K562 (cell line): ENCODE measurements at regions not wholly inside any gene's neighbourhood (a gene's known extent, or its start where the extent isn't known, plus 50 kb on each side); places are given as distances from the start of the nearest gene placed in this dataset.

Experiments
- NCOA4 ChIP-seq: fragments of 450-650 bp; IDR thresholded peaks from 2 replicates; pipeline ENCODE4 v1.6.1; 2018; ENCODE audit warnings: mild to moderate bottlenecking; ENCODE audit not compliant: partially characterized antibody
- NR2F6 ChIP-seq: fragments of 450-650 bp; formaldehyde crosslinking; IDR thresholded peaks from 2 replicates; pipeline ENCODE4 v1.4.0; 2020; ENCODE audit warnings: mild to moderate bottlenecking
- ZNF217 ChIP-seq: sonication (generic); formaldehyde crosslinking; IDR thresholded peaks from 2 replicates; pipeline ENCODE4 v1.8.0; 2022; ENCODE audit warnings: mild to moderate bottlenecking, missing genetic modification reagents
- TF ChIP-seq, protein P1 (sequence below), 2 experiments: fragments of 450-650 bp; IDR thresholded peaks; 2 replicates each; pipeline ENCODE4 v1.6.1; 2016; ENCODE audit warnings: mild to moderate bottlenecking in 2 of 2, borderline replicate concordance in 1 of 2, low read depth in 1 of 2, moderate library complexity in 1 of 2
- TF ChIP-seq, protein P2 (sequence below), 2 experiments: fragments of 450-650 bp; IDR thresholded peaks; 2 replicates each; pipeline ENCODE4 v1.6.1; 2016

DNA sequence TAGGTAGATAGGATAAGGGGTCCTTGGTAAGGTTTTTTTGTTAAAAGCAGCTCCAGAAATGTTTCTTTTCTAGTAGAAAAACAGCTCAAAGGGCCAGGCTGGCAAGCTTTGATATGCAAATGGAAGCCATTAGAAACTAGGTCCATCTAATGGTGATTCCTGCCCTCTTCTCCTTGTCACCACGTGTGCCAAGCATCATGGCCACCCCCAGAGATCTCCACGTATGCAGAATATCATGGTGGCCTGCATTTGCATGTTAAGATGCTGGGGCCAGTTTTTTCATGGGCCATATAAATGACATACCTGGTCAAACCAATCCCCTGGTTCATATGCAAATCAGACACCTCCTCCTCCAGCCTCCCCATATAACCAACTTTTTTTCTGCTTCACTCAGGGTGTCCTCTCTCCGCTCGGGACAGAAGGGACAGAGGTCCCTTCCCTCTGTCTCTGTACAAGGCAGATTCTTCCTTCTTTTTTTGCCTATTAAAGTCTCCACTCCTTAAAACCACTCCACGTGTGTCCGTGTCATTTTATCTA, 1335.9 kb downstream of the UQCRFS1 start (continued):
- TF ChIP-seq, protein P1, sequence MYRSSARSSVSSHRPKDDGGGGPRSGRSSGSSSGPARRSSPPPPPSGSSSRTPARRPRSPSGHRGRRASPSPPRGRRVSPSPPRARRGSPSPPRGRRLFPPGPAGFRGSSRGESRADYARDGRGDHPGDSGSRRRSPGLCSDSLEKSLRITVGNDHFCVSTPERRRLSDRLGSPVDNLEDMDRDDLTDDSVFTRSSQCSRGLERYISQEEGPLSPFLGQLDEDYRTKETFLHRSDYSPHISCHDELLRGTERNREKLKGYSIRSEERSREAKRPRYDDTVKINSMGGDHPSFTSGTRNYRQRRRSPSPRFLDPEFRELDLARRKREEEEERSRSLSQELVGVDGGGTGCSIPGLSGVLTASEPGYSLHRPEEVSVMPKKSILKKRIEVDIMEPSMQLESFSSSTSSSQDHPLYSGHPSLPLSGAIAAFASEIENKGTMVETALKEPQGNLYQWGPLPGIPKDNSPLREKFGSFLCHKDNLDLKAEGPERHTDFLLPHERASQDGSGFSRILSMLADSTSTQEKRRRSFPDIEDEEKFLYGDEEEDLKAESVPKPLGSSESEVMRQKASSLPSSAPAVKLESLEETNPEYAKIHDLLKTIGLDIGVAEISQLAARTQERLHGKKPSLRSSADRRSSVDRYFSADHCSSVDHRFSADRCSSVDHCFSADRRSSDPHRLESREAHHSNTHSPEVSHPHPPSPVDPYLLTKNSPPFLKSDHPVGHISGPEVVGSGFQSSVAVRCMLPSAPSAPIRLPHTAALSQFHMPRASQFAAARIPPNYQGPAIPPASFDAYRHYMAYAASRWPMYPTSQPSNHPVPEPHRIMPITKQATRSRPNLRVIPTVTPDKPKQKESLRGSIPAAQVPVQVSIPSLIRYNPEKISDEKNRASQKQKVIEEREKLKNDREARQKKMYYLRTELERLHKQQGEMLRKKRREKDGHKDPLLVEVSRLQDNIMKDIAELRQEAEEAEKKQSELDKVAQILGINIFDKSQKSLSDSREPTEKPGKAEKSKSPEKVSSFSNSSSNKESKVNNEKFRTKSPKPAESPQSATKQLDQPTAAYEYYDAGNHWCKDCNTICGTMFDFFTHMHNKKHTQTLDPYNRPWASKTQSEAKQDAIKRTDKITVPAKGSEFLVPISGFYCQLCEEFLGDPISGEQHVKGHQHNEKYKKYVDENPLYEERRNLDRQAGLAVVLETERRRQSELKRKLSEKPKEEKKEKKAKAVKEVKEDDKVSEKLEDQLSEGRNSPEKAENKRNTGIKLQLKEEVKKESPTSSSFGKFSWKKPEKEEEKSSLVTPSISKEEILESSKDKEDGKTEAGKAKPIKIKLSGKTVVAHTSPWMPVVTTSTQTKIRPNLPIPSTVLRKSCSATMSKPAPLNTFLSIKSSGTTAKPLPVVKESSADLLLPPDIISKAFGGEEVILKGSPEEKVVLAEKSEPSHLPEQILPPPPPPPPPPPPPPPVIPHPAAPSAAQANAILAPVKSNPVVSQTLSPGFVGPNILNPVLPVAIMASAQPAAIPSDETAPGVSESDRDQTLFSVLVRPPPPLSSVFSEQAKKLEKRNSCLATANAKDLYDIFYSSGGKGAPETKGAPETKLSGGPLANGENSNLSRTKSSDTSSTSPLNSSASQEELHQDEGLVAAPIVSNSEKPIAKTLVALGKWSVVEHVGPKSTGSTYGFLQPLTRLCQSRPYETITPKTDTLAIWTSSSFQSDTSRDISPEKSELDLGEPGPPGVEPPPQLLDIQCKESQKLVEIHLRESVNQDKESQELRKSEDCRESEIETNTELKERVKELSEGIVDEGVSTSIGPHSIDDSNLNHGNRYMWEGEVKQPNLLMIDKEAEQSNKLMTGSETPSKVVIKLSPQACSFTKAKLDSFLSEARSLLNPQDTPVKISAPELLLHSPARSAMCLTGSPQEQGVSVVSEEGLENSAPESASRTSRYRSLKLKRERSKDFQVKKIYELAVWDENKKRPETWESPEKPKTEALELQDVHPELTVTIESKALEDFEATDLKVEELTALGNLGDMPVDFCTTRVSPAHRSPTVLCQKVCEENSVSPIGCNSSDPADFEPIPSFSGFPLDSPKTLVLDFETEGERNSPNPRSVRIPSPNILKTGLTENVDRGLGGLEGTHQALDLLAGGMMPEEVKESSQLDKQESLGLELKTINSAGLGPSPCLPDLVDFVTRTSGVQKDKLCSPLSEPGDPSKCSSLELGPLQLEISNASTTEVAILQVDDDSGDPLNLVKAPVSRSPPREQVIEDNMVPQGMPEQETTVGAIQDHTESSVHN (IDR thresholded peaks at IDR 0.05; ENCODE audit: borderline replicate concordance in 1 of 2, low read depth in 1 of 2) = no peak
- no peak for TF ChIP-seq ZNF217 (CRISPR knock-in tag)
- TF ChIP-seq NCOA4 = no peak
- TF ChIP-seq NR2F6 (CRISPR knock-in tag) = no peak
- TF ChIP-seq, protein P2, sequence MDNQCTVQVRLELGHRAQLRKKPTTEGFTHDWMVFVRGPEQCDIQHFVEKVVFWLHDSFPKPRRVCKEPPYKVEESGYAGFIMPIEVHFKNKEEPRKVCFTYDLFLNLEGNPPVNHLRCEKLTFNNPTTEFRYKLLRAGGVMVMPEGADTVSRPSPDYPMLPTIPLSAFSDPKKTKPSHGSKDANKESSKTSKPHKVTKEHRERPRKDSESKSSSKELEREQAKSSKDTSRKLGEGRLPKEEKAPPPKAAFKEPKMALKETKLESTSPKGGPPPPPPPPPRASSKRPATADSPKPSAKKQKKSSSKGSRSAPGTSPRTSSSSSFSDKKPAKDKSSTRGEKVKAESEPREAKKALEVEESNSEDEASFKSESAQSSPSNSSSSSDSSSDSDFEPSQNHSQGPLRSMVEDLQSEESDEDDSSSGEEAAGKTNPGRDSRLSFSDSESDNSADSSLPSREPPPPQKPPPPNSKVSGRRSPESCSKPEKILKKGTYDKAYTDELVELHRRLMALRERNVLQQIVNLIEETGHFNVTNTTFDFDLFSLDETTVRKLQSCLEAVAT (IDR thresholded peaks at IDR 0.05) = no peak
- TF ChIP-seq, all 486 proteins: peak for 0
